ENCODE measurements at regions not wholly inside any gene's neighbourhood (a gene's known extent, or its start where the extent isn't known, plus 50 kb on each side); places are given as distances from the start of the nearest gene placed in this dataset.

DNA sequence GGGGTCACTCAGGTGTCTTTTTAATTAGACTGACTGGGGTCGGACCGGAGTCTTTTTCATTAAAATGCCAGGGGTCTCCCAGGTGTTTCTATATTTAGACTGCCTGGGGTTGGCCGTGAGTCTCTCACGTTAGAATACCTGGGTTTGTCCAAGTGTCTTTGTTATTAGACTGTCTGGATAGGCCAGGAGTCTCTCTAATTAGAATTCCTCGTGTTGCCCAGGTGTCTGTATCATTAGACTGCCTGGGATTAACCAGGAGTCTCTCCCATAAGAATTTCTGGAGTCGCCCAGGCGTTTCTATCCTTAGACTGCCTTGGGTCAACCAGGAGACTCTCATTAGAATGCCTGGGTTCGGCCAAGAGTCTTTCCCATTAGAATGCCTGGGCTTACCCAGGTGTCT lies 1445.7 kb downstream of the UQCRFS1 start:
- TF ChIP-seq, protein P1, sequence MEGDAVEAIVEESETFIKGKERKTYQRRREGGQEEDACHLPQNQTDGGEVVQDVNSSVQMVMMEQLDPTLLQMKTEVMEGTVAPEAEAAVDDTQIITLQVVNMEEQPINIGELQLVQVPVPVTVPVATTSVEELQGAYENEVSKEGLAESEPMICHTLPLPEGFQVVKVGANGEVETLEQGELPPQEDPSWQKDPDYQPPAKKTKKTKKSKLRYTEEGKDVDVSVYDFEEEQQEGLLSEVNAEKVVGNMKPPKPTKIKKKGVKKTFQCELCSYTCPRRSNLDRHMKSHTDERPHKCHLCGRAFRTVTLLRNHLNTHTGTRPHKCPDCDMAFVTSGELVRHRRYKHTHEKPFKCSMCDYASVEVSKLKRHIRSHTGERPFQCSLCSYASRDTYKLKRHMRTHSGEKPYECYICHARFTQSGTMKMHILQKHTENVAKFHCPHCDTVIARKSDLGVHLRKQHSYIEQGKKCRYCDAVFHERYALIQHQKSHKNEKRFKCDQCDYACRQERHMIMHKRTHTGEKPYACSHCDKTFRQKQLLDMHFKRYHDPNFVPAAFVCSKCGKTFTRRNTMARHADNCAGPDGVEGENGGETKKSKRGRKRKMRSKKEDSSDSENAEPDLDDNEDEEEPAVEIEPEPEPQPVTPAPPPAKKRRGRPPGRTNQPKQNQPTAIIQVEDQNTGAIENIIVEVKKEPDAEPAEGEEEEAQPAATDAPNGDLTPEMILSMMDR (IDR thresholded peaks at IDR 0.05): no peak
- TF ChIP-seq ZNF416 (CRISPR knock-in tag; IDR thresholded peaks at IDR 0.05) (no peak), NFYB (CRISPR knock-in tag; conservative IDR thresholded peaks at IDR 0.05; ENCODE audit: low read depth) (no peak), TEAD4 (CRISPR knock-in tag; IDR thresholded peaks at IDR 0.05) (no peak), NFATC4 (CRISPR knock-in tag; IDR thresholded peaks at IDR 0.05) (no peak), ZNF121 (CRISPR knock-in tag; IDR thresholded peaks at IDR 0.05) (no peak), GABPB1 (CRISPR knock-in tag; IDR thresholded peaks at IDR 0.05) (no peak), NFE2L1 (CRISPR knock-in tag; IDR thresholded peaks at IDR 0.05) (no peak)
- TF ChIP-seq, protein P2, sequence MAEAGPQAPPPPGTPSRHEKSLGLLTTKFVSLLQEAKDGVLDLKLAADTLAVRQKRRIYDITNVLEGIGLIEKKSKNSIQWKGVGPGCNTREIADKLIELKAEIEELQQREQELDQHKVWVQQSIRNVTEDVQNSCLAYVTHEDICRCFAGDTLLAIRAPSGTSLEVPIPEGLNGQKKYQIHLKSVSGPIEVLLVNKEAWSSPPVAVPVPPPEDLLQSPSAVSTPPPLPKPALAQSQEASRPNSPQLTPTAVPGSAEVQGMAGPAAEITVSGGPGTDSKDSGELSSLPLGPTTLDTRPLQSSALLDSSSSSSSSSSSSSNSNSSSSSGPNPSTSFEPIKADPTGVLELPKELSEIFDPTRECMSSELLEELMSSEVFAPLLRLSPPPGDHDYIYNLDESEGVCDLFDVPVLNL (CRISPR knock-in tag; IDR thresholded peaks at IDR 0.05; ENCODE audit: borderline replicate concordance, low read depth): no peak
- TF ChIP-seq, protein P3, sequence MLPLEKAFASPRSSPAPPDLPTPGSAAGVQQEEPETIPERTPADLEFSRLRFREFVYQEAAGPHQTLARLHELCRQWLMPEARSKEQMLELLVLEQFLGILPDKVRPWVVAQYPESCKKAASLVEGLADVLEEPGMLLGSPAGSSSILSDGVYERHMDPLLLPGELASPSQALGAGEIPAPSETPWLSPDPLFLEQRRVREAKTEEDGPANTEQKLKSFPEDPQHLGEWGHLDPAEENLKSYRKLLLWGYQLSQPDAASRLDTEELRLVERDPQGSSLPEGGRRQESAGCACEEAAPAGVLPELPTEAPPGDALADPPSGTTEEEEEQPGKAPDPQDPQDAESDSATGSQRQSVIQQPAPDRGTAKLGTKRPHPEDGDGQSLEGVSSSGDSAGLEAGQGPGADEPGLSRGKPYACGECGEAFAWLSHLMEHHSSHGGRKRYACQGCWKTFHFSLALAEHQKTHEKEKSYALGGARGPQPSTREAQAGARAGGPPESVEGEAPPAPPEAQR (CRISPR knock-in tag; IDR thresholded peaks at IDR 0.05): no peak
- TF ChIP-seq, protein P4, sequence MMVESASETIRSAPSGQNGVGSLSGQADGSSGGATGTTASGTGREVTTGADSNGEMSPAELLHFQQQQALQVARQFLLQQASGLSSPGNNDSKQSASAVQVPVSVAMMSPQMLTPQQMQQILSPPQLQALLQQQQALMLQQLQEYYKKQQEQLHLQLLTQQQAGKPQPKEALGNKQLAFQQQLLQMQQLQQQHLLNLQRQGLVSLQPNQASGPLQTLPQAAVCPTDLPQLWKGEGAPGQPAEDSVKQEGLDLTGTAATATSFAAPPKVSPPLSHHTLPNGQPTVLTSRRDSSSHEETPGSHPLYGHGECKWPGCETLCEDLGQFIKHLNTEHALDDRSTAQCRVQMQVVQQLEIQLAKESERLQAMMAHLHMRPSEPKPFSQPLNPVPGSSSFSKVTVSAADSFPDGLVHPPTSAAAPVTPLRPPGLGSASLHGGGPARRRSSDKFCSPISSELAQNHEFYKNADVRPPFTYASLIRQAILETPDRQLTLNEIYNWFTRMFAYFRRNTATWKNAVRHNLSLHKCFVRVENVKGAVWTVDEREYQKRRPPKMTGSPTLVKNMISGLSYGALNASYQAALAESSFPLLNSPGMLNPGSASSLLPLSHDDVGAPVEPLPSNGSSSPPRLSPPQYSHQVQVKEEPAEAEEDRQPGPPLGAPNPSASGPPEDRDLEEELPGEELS (CRISPR knock-in tag; IDR thresholded peaks at IDR 0.05): no peak
- TF ChIP-seq, protein P5, sequence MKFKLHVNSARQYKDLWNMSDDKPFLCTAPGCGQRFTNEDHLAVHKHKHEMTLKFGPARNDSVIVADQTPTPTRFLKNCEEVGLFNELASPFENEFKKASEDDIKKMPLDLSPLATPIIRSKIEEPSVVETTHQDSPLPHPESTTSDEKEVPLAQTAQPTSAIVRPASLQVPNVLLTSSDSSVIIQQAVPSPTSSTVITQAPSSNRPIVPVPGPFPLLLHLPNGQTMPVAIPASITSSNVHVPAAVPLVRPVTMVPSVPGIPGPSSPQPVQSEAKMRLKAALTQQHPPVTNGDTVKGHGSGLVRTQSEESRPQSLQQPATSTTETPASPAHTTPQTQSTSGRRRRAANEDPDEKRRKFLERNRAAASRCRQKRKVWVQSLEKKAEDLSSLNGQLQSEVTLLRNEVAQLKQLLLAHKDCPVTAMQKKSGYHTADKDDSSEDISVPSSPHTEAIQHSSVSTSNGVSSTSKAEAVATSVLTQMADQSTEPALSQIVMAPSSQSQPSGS (CRISPR knock-in tag; IDR thresholded peaks at IDR 0.05; ENCODE audit: borderline replicate concordance, low read depth): no peak

All from WTC11 (cell line).